Keratinocyte (primary cell): ENCODE measurements at regions not wholly inside any gene's neighbourhood (a gene's known extent, or its start where the extent isn't known, plus 50 kb on each side); places are given as distances from the start of the nearest gene placed in this dataset.

ENCODE experiments used
- DNase-seq: peaks from one replicate; pipeline ENCODE4 v3.0.0-alpha.2; 2011; ENCODE audit warnings: low read depth, missing footprints, low spot score
- FAIRE-seq: peaks from 2 replicates; lab custom pipeline; 2011; peaks lifted over from hg19 to GRCh38; lab: Jason Lieb, UNC
- H2AFZ ChIP-seq: 2 replicates; pipeline ENCODE4 v1.6.0; 2012; ENCODE audit warnings: low read length, control low read depth, inconsistent platforms; ENCODE audit not compliant: control insufficient read depth
- H3K27ac ChIP-seq: 2 replicates; pipeline ENCODE4 v1.5.1; 2011; ENCODE audit warnings: low read length; ENCODE audit not compliant: control insufficient read depth, insufficient read depth
- H3K27me3 ChIP-seq: 3 replicates; pipeline ENCODE4 v1.6.0; 2011; ENCODE audit warnings: low read length; ENCODE audit not compliant: control insufficient read depth, insufficient read depth; ENCODE audit errors: extremely low read depth
- H3K36me3 ChIP-seq, 2 experiments: 2 replicates in 1 of 2; 3 replicates in 1 of 2; pipeline ENCODE4 v1.5.1; 2011; ENCODE audit warnings: low read length in 2 of 2, mild to moderate bottlenecking in 1 of 2; ENCODE audit not compliant: control insufficient read depth in 2 of 2, insufficient read depth in 2 of 2; ENCODE audit errors: extremely low read depth in 1 of 2
- H3K4me1 ChIP-seq: 3 replicates; pipeline ENCODE4 v1.5.1; 2011; ENCODE audit warnings: low read length; ENCODE audit not compliant: control insufficient read depth, insufficient read depth; ENCODE audit errors: extremely low read depth
- H3K4me2 ChIP-seq: 3 replicates; pipeline ENCODE4 v1.6.0; 2011; ENCODE audit warnings: low read depth, low read length; ENCODE audit not compliant: control insufficient read depth, insufficient read depth; ENCODE audit errors: extremely low read depth
- H3K4me3 ChIP-seq, 3 experiments: fragments of 200-600 bp in 1 of 3; sonication (generic) in 1 of 3; 2 replicates in 2 of 3; 3 replicates in 1 of 3; pipeline ENCODE4 v1.5.1; 2011 to 2016; ENCODE audit warnings: low read length in 3 of 3, mild to moderate bottlenecking in 3 of 3, control low read depth in 2 of 3, inconsistent platforms in 1 of 3, low read depth in 1 of 3, mixed read lengths in 1 of 3, mixed run types in 1 of 3, moderate library complexity in 1 of 3; ENCODE audit not compliant: control insufficient read depth in 2 of 3, insufficient read depth in 2 of 3; ENCODE audit errors: extremely low read depth in 1 of 3
- H3K79me2 ChIP-seq: 2 replicates; pipeline ENCODE4 v1.6.0; 2012; ENCODE audit warnings: low read length; ENCODE audit not compliant: control insufficient read depth, insufficient read depth
- H3K9ac ChIP-seq: 3 replicates; pipeline ENCODE4 v1.6.0; 2011; ENCODE audit warnings: low read length; ENCODE audit not compliant: control insufficient read depth, insufficient read depth; ENCODE audit errors: extremely low read depth
- H3K9me1 ChIP-seq: 3 replicates; pipeline ENCODE4 v1.6.0; 2011; ENCODE audit warnings: low read length; ENCODE audit not compliant: control insufficient read depth, insufficient read depth; ENCODE audit errors: extremely low read depth
- H3K9me3 ChIP-seq: 2 replicates; pipeline ENCODE4 v1.5.1; 2012; ENCODE audit warnings: low read depth, low read length; ENCODE audit not compliant: control insufficient read depth
- H4K20me1 ChIP-seq: 3 replicates; pipeline ENCODE4 v1.6.0; 2011; ENCODE audit warnings: low read length; ENCODE audit not compliant: control insufficient read depth, insufficient read depth; ENCODE audit errors: extremely low read depth
- EZH2 ChIP-seq: IDR thresholded peaks from one replicate; pipeline ENCODE4 v1.6.1; 2012; ENCODE audit warnings: inconsistent platforms, mild to moderate bottlenecking, low read length, moderate library complexity
- dilution Hi-C: fragments of 300-500 bp; cut with MboI; formaldehyde crosslinking; loops from one replicate; pipeline ENCODE4 v1.7.0; 2020; ENCODE audit warnings: low sequenced_read_pairs; ENCODE audit not compliant: extremely low pct_ligation_motif_present
- TF ChIP-seq, protein P1 (sequence below), 3 experiments: IDR thresholded peaks in 1 of 3; conservative IDR thresholded peaks in 1 of 3; optimal IDR thresholded peaks in 1 of 3; 2 replicates in 2 of 3; 3 replicates in 1 of 3; pipeline versions ENCODE3 to v1.5.1; 2011; ENCODE audit warnings: low read length in 3 of 3, mild to moderate bottlenecking in 3 of 3, moderate library complexity in 2 of 3, control low read depth in 1 of 3, inconsistent platforms in 1 of 3; ENCODE audit not compliant: insufficient read depth in 2 of 3; ENCODE audit errors: extremely low read depth in 1 of 3

DNA sequence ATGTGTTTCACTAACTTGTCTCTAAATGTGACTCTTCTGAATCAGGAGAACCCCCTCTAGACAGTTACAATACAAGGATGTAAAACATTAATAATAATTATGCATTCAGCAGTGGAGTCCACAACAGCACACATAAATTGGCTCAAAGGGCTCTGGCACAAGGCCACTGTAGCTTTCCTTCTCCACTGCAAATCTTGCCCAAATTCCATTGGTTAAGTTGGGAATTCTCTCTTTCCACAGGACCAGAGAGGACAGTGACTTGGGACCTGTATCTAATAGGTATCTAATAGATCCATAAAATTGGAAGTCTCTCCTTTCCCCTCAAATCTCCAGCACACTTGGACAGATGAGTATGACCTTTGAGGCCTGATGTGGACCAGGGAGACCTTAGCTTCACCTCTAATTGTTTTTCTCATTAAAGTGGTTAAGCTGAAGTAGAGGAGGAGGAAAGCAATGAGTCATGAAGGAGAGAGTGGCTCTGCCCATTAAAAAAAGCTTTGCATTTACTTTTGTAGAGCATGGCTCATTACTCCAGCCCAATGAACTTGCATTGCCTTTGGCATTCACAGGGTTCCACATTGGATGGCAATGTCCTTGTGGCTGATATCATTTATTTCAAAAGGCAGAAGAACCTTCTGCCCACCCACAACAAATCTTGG, 72.3 kb upstream of the SH3RF1 start:
- Histone ChIP-seq H3K4me1 (peaks cover 12% of the 10 kb centered on the region), H3K79me2 (no peaks in the 10 kb centered on the region), H3K9me3 (no peaks in the 10 kb centered on the region), H2AFZ (no peak overlapping the region), H4K20me1 (no peaks in the 10 kb centered on the region), H3K27me3 (no peaks in the 10 kb centered on the region), H3K36me3 (no peaks in the 10 kb centered on the region), H3K27ac (no peak overlapping the region), H3K4me2 (no peak overlapping the region), H3K9me1 (no peaks in the 10 kb centered on the region), H3K4me3 (no peak overlapping the region), H3K9ac (no peak overlapping the region)
- dilution Hi-C loops, result no loop called here
- no peak for DNase-seq
- TF ChIP-seq, protein P1, sequence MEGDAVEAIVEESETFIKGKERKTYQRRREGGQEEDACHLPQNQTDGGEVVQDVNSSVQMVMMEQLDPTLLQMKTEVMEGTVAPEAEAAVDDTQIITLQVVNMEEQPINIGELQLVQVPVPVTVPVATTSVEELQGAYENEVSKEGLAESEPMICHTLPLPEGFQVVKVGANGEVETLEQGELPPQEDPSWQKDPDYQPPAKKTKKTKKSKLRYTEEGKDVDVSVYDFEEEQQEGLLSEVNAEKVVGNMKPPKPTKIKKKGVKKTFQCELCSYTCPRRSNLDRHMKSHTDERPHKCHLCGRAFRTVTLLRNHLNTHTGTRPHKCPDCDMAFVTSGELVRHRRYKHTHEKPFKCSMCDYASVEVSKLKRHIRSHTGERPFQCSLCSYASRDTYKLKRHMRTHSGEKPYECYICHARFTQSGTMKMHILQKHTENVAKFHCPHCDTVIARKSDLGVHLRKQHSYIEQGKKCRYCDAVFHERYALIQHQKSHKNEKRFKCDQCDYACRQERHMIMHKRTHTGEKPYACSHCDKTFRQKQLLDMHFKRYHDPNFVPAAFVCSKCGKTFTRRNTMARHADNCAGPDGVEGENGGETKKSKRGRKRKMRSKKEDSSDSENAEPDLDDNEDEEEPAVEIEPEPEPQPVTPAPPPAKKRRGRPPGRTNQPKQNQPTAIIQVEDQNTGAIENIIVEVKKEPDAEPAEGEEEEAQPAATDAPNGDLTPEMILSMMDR (optimal IDR thresholded peaks at IDR 0.05 in 1 of 3, IDR thresholded peaks at IDR 0.05 in 1 of 3, conservative IDR thresholded peaks at IDR 0.05 in 1 of 3; ENCODE audit: extremely low read depth in 1 of 3, insufficient read depth in 2 of 3, low read length in 3 of 3), result no peak
- no peak for TF ChIP-seq EZH2
- no peak for FAIRE-seq

DNA sequence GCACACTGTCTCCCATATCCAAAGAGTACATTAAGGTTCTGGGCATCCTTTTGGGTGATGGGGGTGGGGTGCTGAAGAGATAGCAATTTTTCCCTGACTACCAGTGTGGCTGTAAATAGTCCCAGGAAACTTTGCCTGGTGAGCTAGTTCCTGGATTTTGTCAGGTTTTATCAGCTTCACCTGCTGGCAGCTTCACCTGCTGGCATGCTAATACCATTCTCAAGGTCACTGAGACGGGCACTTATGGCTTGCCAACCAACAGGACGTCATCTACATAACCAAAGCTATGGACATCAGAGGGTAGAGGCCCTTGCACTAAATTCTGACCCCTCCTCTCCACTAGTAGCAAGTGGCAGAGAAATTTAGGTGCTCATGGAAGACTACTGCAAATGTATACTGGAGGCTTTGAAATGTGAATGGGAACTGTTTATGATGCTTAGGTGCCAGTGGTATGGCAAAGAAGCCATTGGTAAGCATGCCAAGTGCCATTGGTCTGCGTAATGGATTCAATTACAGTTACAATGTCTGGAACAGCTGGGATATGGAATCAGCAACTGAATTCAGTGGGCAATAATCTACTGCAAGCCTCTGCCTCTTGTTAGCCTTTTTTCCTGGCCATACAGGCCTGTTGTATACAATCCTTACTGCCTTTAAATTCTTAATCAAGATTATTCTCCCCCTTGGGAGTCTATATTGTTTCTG, 71.6 kb upstream of the SH3RF1 start:
- no peak for DNase-seq
- no peaks in the 10 kb centered on the region for H3K36me3 ChIP-seq
- H3K27ac ChIP-seq, result no peak overlapping the region
- no peaks in the 10 kb centered on the region for H4K20me1 ChIP-seq
- no peaks in the 10 kb centered on the region for H3K9me3 ChIP-seq
- no peaks in the 10 kb centered on the region for H3K79me2 ChIP-seq
- no peaks in the 10 kb centered on the region for H3K9me1 ChIP-seq
- FAIRE-seq, result no peak
- H3K27me3 ChIP-seq, result no peaks in the 10 kb centered on the region
- dilution Hi-C loops, result no loop called here
- H3K4me1 ChIP-seq, result peaks cover 17% of the 10 kb centered on the region
- H3K4me2 ChIP-seq, result no peak overlapping the region
- no peak for TF ChIP-seq EZH2
- TF ChIP-seq, protein P1 (optimal IDR thresholded peaks at IDR 0.05 in 1 of 3, IDR thresholded peaks at IDR 0.05 in 1 of 3, conservative IDR thresholded peaks at IDR 0.05 in 1 of 3; ENCODE audit: extremely low read depth in 1 of 3, insufficient read depth in 2 of 3, low read length in 3 of 3), result no peak
- no peak overlapping the region for H3K4me3 ChIP-seq
- no peak overlapping the region for H2AFZ ChIP-seq
- no peak overlapping the region for H3K9ac ChIP-seq
